EH (cell line): ENCODE measurements at regions not wholly inside any gene's neighbourhood (a gene's known extent, or its start where the extent isn't known, plus 50 kb on each side); places are given as distances from the start of the nearest gene placed in this dataset.
"Not testable (repeated sequence)": the region's sequence is repeated elsewhere in the genome, so short reads cannot be mapped to it uniquely, and the experiment has no call there.

Experiments
- DNase-seq: peaks from one replicate; pipeline ENCODE4 v3.0.0-alpha.2; 2015; ENCODE audit warnings: low read depth

DNA sequence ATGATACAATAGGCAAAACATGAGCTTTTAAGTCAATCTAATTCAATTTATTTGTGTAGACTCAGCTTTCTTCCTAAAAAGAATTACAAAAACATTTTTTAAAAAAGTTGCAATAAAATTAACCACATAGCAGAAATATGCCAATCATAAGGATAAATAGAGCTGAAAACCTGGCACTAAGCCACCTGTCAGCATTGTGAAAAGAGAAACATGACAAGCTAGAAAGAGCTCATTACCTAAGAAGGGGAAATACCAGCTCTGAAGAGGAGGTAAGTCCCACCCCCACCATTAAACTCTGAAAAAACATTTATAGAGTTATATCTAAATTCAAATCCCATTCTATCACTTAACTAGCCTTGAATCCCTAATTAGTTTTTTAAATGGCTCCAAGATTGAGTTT lies 372.9 kb downstream of the OSTF1 start:
- no peak for DNase-seq

DNA sequence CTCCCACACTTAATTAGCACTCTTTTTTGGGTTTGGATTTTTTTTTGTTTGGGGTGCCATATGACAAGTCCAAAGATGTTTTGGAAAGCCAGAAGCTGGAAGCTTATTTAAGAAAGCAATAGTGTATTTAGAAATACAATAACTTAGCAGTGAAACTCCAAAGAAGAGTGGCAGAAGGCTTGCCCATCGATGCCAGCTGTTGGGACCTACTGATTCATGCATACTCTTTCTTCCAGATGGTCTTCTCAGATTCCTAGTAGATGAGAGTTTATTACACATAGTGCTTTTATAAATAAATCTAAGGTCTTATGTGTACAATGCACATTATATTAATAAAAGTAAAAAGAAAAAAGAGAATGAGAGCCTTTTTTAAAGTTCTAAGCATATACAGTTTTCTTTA lies 374.6 kb downstream of the OSTF1 start:
- DNase-seq: no peak

DNA sequence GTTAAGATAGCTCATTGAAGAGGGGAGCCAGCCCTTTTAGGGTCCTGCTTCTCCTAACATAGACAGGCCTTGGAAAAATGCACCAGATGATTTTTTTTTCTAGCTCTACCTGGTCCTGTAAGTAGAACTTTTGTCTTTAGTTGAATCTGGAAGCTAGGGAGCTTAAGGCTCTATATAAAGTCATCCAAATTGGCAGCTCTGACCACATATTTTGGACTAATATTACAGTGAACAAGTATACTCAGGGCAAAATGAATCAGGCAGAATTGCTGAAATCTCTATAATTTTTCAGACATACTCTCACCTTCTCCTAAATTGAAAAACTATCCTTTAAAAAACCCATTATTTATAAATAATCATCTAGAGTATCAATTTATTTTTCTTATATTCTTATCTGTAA lies 375.6 kb downstream of the OSTF1 start:
- DNase-seq: no peak

GRCh38 chr9:75464726-75465125 lies 376.4 kb downstream of the OSTF1 start:
- no peak for DNase-seq

GRCh38 chr9:75467142-75467541 lies 378.8 kb downstream of the OSTF1 start:
- DNase-seq: no peak

- DNase-seq: no peak
Measured at GRCh38 chr9:75471549-75472114, 383.3 kb downstream of the OSTF1 start.

DNA sequence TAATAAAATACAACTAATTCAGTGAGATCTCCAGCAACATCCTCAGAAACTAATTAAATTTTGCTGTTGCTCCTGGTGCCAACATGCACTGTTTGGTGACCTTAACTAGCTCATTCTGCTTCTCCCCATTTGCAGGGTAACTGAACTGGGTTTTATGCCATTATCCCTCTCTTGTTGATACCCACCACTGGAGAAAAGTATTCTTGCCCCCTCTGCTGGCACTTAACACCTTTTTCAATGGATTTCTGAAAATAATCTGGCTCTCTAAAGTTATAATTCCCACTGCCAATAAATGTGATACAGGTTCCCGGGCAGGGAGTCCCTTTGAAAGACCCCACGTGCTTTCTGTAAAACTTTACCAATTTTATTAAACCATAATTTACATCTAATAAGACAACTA lies 394.3 kb downstream of the OSTF1 start:
- DNase-seq: no peak

DNA sequence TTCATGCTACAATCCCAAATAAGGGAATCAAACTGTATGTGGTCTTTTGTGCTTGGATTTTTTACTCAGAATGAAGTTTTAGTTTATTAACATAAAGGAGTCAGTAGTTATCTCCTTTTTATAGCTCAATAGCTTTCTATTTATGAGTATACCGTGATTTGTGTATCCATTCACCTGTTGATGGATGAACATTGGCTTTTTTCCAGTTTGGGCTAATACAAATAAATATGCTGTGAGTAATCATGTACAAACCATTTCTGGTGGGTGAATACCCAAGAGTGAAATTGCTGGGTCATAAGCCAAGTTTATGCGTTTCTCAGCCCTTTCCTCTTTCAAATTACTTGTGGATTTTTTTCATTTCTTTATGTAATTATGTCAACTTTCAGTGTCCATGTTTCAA lies 395.3 kb downstream of the OSTF1 start:
- no peak for DNase-seq

DNA sequence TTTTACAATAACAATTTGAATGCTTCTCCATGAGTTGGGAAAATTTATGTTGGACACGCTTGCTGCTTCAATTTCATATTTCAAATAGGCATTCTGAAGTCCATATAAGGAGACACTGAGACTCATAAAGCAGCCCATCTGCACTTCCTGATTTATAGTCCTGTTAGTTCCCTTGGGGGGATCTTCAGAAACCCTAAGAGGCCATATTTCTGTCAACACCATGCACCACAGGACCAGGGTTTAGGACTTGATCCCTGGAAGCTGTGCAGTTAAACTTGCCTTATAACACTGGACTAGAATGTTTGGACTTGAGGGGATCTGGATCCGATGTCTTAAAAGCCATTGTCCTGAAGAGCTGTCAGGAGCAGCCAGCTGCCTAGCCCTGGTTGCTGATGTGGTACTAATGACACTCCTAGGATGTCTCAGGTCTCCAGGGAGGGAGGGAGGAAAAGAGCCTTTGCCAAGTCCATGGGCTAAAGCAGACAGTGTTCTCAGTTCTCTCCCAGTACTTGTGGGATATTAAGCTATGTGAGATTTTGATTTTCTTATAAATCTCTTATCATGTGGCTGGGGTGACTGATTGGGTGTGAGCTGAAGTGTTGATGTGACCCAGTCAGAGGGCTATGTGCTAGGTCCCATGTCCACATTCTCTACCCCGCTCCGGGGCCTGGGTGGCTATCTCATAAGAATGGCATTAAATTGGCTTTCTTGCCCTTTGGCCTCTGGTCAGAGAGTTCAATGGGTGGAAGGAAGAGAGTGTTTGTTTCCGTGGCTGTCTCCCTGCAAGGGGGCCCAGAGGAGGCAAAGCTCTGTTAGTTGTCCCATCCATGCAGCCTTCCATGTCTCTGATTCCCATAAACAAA lies 399.8 kb downstream of the OSTF1 start:
- DNase-seq: no peak

DNA sequence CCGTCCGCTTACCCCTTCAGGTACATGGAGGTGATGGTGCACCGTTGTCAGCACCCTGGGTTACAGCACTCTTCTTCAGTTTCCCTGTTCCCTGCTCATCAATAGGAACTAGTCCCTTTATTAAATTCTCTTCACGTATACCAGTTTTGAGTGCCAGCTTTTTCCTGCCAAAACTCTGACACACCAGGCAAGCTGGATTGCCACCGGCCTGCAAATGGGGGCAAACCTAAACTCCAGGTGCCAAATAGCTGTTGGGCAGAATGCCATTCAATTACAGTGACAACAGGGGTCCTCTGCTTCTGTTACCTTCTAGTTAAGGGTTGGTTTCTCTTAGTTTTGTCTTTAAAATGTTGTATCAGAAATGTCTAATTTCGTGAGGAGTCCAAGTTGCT lies 400.4 kb downstream of the OSTF1 start:
- no peak for DNase-seq

DNA sequence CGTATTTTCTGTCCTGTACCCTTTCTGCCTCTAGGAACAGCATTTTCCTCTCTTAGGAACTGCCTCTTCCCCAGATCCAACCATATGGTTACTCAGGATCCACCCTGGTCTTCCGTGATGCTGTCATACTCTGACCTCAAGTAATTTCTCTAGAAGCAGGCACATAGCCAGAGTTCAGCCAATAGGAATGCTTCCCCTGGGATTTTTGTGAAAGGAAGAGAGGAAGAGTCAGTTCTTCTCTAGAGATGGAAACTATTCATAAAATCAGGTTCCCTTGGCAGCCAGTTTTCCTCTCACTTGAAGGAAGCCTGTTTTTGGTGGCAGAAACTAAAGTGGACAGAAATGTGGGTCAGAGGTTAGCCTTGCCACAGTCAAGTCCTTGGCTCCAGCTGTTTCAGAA lies 400.1 kb upstream of the PCSK5 start:
- DNase-seq: no peak

- no peak for DNase-seq
Measured at GRCh38 chr9:75491533-75491932, 398.9 kb upstream of the PCSK5 start.

DNA sequence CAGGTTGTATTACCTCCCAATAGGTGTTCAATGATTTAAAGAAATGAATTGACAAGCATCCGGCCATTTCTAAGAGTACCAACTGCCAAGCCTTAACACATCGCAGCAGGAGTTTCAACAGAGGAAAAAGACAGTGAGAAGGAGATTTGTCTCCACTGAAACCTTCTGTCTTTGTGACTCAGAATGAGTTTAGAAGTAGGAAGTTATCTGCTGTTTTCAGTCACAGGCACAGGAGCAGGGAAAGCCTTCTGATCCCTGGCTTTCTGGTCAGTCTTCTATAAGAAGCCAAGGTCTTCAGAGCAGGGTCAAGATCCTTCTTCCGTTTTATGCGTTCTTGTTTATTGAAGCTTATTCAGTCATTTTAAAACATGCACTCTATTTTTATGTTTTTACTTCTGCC lies 390.7 kb upstream of the PCSK5 start:
- no peak for DNase-seq

- DNase-seq: no peak
Measured at GRCh38 chr9:75500479-75500878, 390.0 kb upstream of the PCSK5 start.

DNA sequence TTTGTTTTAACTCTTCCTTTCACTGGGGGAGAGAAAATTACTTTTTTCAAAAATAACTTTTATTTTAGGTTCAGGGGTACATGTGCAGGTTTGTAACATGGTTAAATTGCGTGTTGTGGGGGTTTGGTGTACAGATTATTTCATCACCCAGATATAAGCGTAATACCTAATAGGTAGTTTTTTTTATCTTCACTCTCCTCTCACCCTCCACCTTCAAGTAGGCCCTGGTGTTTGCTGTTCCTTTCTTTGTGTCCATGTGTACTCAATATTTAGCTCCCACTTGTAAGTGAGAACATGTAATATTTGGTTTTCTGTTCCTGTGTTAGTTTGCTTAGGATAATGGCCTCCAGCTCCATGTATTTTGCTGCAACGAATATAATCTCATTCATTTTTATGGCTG lies 389.5 kb upstream of the PCSK5 start:
- not testable (repeated sequence) for DNase-seq

DNA sequence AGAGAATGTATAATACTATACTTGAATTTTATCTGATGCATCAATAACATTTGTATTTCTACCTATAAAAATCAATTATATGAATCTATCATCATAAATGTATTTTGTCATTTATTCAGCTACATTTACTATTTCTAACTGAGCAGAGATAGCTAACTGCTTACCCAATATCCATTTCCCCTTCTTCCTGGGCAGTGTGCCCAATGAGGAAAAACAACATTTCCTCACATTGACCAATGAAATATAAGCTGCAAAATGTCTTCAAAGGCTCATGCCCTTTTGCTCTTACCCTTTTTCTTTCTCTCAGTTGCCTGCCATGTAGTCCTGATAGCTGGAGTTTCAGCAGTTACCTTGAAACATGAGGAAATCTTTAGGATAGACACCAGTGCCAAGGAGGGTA lies 385.8 kb upstream of the PCSK5 start:
- no peak for DNase-seq

DNA sequence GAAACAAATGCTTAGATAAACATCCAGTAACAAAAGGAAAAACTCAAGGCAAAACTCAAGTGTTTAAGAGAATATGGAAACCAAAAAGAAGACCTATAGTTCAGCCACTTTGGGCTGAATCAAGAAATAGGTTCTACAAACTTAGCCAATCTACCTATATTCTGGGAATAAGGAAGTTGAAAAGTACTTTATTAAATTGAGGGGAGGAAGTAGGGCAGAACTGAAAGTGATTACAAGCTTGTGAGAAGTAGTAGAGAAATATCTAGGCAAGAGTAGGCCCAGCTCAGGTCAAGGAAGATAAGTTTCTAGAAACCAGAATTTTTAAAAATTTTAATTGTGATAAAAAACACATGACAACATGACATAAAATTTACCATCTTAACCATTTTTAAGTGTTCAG lies 384.8 kb upstream of the PCSK5 start:
- DNase-seq: no peak

GRCh38 chr9:75529463-75529862 lies 361.0 kb upstream of the PCSK5 start:
- DNase-seq: no peak

DNA sequence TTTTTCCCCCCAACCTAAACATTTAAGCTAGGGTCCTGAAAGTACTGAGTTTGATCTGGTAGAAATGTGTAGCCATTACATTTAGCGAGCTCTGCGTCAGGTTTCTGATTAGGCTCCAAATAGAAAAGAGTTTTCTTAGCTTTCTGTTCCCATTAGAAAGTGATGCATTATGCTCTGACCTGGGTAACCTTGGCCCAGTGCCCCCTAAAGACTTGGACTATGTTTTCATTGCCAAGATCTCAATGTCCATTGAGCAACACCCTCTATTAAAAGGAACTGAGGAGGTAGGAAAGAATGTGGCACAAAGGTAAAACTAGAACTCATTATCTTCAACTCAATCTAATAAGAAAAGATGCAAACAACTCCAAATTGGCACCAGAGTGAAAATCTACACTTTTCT lies 358.9 kb upstream of the PCSK5 start:
- DNase-seq: no peak

- no peak for DNase-seq
Measured at GRCh38 chr9:75532233-75533050, 358.0 kb upstream of the PCSK5 start.

GRCh38 chr9:75539523-75539922 lies 350.9 kb upstream of the PCSK5 start:
- DNase-seq: no peak

DNA sequence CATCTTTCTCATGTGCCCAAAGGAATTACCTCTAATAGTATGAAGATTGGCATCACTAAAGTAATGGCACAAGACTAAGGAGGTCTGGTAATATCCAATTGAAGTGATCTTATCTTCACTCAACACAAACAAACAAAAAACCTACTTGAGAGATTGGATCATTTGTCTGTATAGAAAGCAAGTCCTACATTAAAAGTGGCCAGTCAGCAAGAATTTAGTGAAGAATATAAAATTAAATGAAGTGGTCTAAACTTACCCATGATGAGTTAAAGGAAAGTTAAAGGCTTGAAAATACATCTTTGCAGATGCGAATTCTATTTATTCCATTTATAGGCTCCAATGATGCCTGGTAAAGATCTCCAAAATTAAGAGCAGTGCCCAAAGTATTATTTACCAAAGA lies 350.3 kb upstream of the PCSK5 start:
- DNase-seq: no peak

GRCh38 chr9:75541734-75542133 lies 348.7 kb upstream of the PCSK5 start:
- no peak for DNase-seq
